Activated CD4-positive, alpha-beta T cell treated with anti-CD3 and anti-CD28 coated beads, Interleukin-10, Interleukin-2, amounts not matched to agents 100 ng/mL and 50 ng/mL, durations not matched to agents 16 hours and 8 hours (primary cell): ENCODE measurements at regions not wholly inside any gene's neighbourhood (a gene's known extent, or its start where the extent isn't known, plus 50 kb on each side); places are given as distances from the start of the nearest gene placed in this dataset.

Source experiments
- DNase-seq: peaks from one replicate; pipeline ENCODE4 v3.0.0-alpha.2; 2020

- DNase-seq, result no peak
These were observed 339.7 kb upstream of the IRX4 start for GRCh38 chr5:2222246-2222992.

GRCh38 chr5:2221450-2221849, 338.7 kb upstream of the IRX4 start:
- no peak for DNase-seq

- DNase-seq, result no peak
These were observed 338.0 kb upstream of the IRX4 start for GRCh38 chr5:2220741-2221140.

- DNase-seq, result no peak
These were observed 336.5 kb upstream of the IRX4 start for GRCh38 chr5:2219149-2219776.

- DNase-seq, result no peak
These were observed 334.5 kb upstream of the IRX4 start for GRCh38 chr5:2217219-2217618.

- DNase-seq, result no peak
These were observed 332.3 kb upstream of the IRX4 start for GRCh38 chr5:2214910-2215590.

GRCh38 chr5:2213121-2213730, 330.5 kb upstream of the IRX4 start:
- DNase-seq, result no peak

- DNase-seq, result no peak
These were observed 329.8 kb upstream of the IRX4 start for GRCh38 chr5:2212481-2212880.

GRCh38 chr5:2208239-2208544, 325.5 kb upstream of the IRX4 start:
- DNase-seq, result no peak

GRCh38 chr5:2207416-2208238, 324.9 kb upstream of the IRX4 start:
- DNase-seq, result no peak

GRCh38 chr5:2207109-2207399, 324.3 kb upstream of the IRX4 start:
- no peak for DNase-seq

GRCh38 chr5:2206293-2207108, 323.8 kb upstream of the IRX4 start:
- DNase-seq, result no peak

- DNase-seq, result no peak
These were observed 323.0 kb upstream of the IRX4 start for GRCh38 chr5:2205596-2206226.

GRCh38 chr5:2205185-2205585, 322.5 kb upstream of the IRX4 start:
- no peak for DNase-seq

GRCh38 chr5:2204366-2205184, 321.9 kb upstream of the IRX4 start:
- no peak for DNase-seq

GRCh38 chr5:2203774-2204173, 321.0 kb upstream of the IRX4 start:
- no peak for DNase-seq

GRCh38 chr5:2201832-2202231, 319.1 kb upstream of the IRX4 start:
- DNase-seq, result no peak

- no peak for DNase-seq
These were observed 318.7 kb upstream of the IRX4 start for GRCh38 chr5:2201421-2201820.

- no peak for DNase-seq
These were observed 318.3 kb upstream of the IRX4 start for GRCh38 chr5:2201011-2201410.

- no peak for DNase-seq
These were observed 317.7 kb upstream of the IRX4 start for GRCh38 chr5:2200261-2200950.
